ENCODE measurements at regions not wholly inside any gene's neighbourhood (a gene's known extent, or its start where the extent isn't known, plus 50 kb on each side); places are given as distances from the start of the nearest gene placed in this dataset.

DNA sequence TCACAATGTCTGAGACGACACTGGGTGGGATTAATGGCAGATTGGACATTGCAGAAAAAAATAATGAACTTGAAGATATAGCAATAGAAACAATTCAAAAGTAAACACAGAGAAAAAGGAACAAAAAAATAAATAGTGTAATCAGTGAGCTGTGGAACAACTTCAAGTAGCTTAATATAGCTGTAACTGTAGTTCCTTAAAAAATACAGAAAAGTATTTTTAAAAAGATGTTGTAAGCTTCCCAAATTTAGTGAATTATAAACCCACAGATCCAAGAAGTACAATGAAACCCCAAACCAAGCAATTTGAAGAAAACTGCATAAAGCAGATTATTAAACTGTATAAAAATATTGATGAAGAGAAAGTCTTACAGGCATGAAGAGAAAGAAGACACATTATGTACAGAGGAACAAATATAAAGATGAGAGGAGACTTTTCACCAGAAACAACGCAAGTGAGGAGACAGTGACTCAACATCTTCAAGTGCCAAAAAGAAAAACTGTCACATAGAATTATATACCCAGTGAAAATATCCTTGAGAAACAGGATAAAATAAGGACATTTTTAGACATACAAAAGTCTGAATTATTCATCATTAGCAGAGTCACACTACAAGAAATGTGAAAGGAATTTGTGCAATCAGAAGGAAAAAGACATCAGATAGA, 176.4 kb downstream of the NFKBIZ start:
- H2BK120ac ChIP-seq (ENCODE audit: low read depth, low read length), result no peak overlapping the region
- H2AK5ac ChIP-seq (ENCODE audit: low read length, severe bottlenecking), result no peak overlapping the region
- H3K4me2 ChIP-seq (ENCODE audit: low read length, poor library complexity, severe bottlenecking), result no peak overlapping the region
- H2BK12ac ChIP-seq (ENCODE audit: low read length in 2 of 2), result no peak overlapping the region
- H3K9me3 ChIP-seq (ENCODE audit: control insufficient read depth, low read length), result no peaks in the 10 kb centered on the region
- H3K14ac ChIP-seq (ENCODE audit: low read length in 2 of 2), result no peak overlapping the region
- WGBS, result no CpG with 5 or more reads among the region's 2 CpGs
- no peak overlapping the region for H3K9ac ChIP-seq (ENCODE audit: low read length)
- no peak overlapping the region for H3K4me3 ChIP-seq (ENCODE audit: insufficient read depth in 1 of 2, low read depth in 1 of 2, low read length in 2 of 2)
- H3K4me1 ChIP-seq (ENCODE audit: control insufficient read depth, insufficient read depth, low read depth, low read length), result no peaks in the 10 kb centered on the region
- DNase-seq, result no peak
- H3K27me3 ChIP-seq (ENCODE audit: control insufficient read depth in 1 of 2, insufficient read depth in 1 of 2, low read length in 2 of 2), result no peaks in the 10 kb centered on the region
- H3K36me3 ChIP-seq (ENCODE audit: control insufficient read depth in 1 of 2, insufficient read depth in 2 of 2, low read depth in 1 of 2, low read length in 2 of 2), result no peaks in the 10 kb centered on the region
- no peak overlapping the region for H3K4ac ChIP-seq (ENCODE audit: low read depth in 1 of 2, low read length in 2 of 2)
- no peak overlapping the region for H3K23ac ChIP-seq (ENCODE audit: low read length in 2 of 2)
- no peak overlapping the region for H3K18ac ChIP-seq (ENCODE audit: low read depth in 1 of 2, low read length in 2 of 2)
- H3K79me1 ChIP-seq (replicated peaks; ENCODE audit: low read length, poor library complexity, severe bottlenecking), result no peaks in the 10 kb centered on the region
- no peak overlapping the region for H2BK5ac ChIP-seq (ENCODE audit: low read depth, low read length, poor library complexity, severe bottlenecking)
- no peak overlapping the region for H2AFZ ChIP-seq (ENCODE audit: low read depth, low read length)
- H2BK15ac ChIP-seq (ENCODE audit: low read depth, poor library complexity, severe bottlenecking), result no peak overlapping the region
- H4K8ac ChIP-seq (ENCODE audit: low read length), result no peak overlapping the region
- H3K27ac ChIP-seq (ENCODE audit: low read length, poor library complexity, severe bottlenecking), result no peak overlapping the region
- H4K91ac ChIP-seq (ENCODE audit: low read length), result no peak overlapping the region

DNA sequence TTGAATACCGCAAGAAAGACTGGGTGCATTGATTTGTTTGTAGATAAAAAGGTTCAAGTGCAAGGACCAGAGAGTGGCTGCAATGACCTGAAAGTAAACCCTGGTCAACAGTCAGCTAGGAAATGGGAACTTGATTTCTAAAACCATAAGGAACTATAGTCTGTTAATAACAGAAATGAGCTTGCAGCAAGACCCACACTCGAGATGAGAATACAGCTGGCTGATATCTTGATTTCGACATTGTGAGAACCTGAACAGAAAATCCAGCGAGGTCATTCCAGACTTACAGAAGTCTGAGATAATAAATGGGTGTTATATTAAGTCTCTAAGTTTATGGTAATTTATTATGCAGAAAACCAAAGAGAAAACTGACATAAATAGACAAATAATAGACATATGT, 177.3 kb downstream of the NFKBIZ start:
- Histone ChIP-seq H3K36me3 (ENCODE audit: control insufficient read depth in 1 of 2, insufficient read depth in 2 of 2, low read depth in 1 of 2, low read length in 2 of 2) (no peaks in the 10 kb centered on the region), H3K14ac (ENCODE audit: low read length in 2 of 2) (no peak overlapping the region)

GRCh38 chr3:102030661-102031060, 181.3 kb downstream of the NFKBIZ start:
- 100% methylated on average over 1 of the region's 2 CpGs for WGBS
- Histone ChIP-seq H3K14ac (ENCODE audit: low read length in 2 of 2) (no peak overlapping the region), H3K4me2 (ENCODE audit: low read length, poor library complexity, severe bottlenecking) (no peak overlapping the region), H3K9ac (ENCODE audit: low read length) (no peak overlapping the region), H2AK5ac (ENCODE audit: low read length, severe bottlenecking) (no peak overlapping the region), H2BK120ac (ENCODE audit: low read depth, low read length) (no peak overlapping the region), H2AFZ (ENCODE audit: low read depth, low read length) (no peak overlapping the region), H4K91ac (ENCODE audit: low read length) (no peak overlapping the region), H3K4me3 (ENCODE audit: insufficient read depth in 1 of 2, low read depth in 1 of 2, low read length in 2 of 2) (no peak overlapping the region), H3K27me3 (ENCODE audit: control insufficient read depth in 1 of 2, insufficient read depth in 1 of 2, low read length in 2 of 2) (no peaks in the 10 kb centered on the region), H3K4ac (ENCODE audit: low read depth in 1 of 2, low read length in 2 of 2) (no peak overlapping the region), H3K4me1 (ENCODE audit: control insufficient read depth, insufficient read depth, low read depth, low read length) (no peaks in the 10 kb centered on the region), H3K18ac (ENCODE audit: low read depth in 1 of 2, low read length in 2 of 2) (no peak overlapping the region), H3K79me1 (replicated peaks; ENCODE audit: low read length, poor library complexity, severe bottlenecking) (no peaks in the 10 kb centered on the region), H3K36me3 (ENCODE audit: control insufficient read depth in 1 of 2, insufficient read depth in 2 of 2, low read depth in 1 of 2, low read length in 2 of 2) (no peaks in the 10 kb centered on the region), H2BK5ac (ENCODE audit: low read depth, low read length, poor library complexity, severe bottlenecking) (no peak overlapping the region), H4K8ac (ENCODE audit: low read length) (no peak overlapping the region), H2BK15ac (ENCODE audit: low read depth, poor library complexity, severe bottlenecking) (no peak overlapping the region), H3K9me3 (ENCODE audit: control insufficient read depth, low read length) (no peaks in the 10 kb centered on the region), H3K23ac (ENCODE audit: low read length in 2 of 2) (no peak overlapping the region), H2BK12ac (ENCODE audit: low read length in 2 of 2) (no peak overlapping the region), H3K27ac (ENCODE audit: low read length, poor library complexity, severe bottlenecking) (no peak overlapping the region)
- no peak for DNase-seq

More for the DNA sequence above, 177.3 kb downstream of the NFKBIZ start:
- DNase-seq, result no peak
- Histone ChIP-seq H4K8ac (ENCODE audit: low read length) (no peak overlapping the region), H2AK5ac (ENCODE audit: low read length, severe bottlenecking) (no peak overlapping the region), H3K4me1 (ENCODE audit: control insufficient read depth, insufficient read depth, low read depth, low read length) (no peaks in the 10 kb centered on the region), H3K9ac (ENCODE audit: low read length) (no peak overlapping the region), H3K18ac (ENCODE audit: low read depth in 1 of 2, low read length in 2 of 2) (no peak overlapping the region), H3K27me3 (ENCODE audit: control insufficient read depth in 1 of 2, insufficient read depth in 1 of 2, low read length in 2 of 2) (no peaks in the 10 kb centered on the region), H2AFZ (ENCODE audit: low read depth, low read length) (no peak overlapping the region), H3K9me3 (ENCODE audit: control insufficient read depth, low read length) (no peaks in the 10 kb centered on the region), H2BK5ac (ENCODE audit: low read depth, low read length, poor library complexity, severe bottlenecking) (no peak overlapping the region), H2BK15ac (ENCODE audit: low read depth, poor library complexity, severe bottlenecking) (no peak overlapping the region), H3K79me1 (replicated peaks; ENCODE audit: low read length, poor library complexity, severe bottlenecking) (no peaks in the 10 kb centered on the region), H3K23ac (ENCODE audit: low read length in 2 of 2) (no peak overlapping the region), H2BK120ac (ENCODE audit: low read depth, low read length) (no peak overlapping the region), H3K4me3 (ENCODE audit: insufficient read depth in 1 of 2, low read depth in 1 of 2, low read length in 2 of 2) (no peak overlapping the region), H3K4me2 (ENCODE audit: low read length, poor library complexity, severe bottlenecking) (no peak overlapping the region), H4K91ac (ENCODE audit: low read length) (no peak overlapping the region), H3K27ac (ENCODE audit: low read length, poor library complexity, severe bottlenecking) (no peak overlapping the region), H2BK12ac (ENCODE audit: low read length in 2 of 2) (no peak overlapping the region), H3K4ac (ENCODE audit: low read depth in 1 of 2, low read length in 2 of 2) (no peak overlapping the region)
- WGBS, result 95% methylated on average over 4 of the region's 4 CpGs

DNA sequence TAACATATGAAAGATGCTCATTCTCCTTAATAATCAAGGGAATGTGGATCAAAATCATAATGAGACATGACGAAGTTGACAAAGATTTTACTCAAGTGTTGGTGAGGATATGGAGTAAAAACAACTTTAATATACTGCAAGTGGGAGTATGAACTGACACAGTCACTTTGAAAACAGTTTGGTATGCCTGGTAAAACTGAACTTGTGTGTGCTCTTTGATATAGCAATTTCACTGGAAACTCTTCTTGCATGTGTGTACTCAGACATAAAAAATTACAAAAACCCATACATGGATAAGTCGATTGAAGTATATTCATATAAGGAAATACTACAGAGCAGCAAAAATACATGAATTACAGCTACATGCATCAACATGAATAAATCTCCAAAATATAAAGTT, 182.5 kb downstream of the NFKBIZ start:
- H2BK15ac ChIP-seq (ENCODE audit: low read depth, poor library complexity, severe bottlenecking), result no peak overlapping the region
- H3K4me3 ChIP-seq (ENCODE audit: insufficient read depth in 1 of 2, low read depth in 1 of 2, low read length in 2 of 2), result no peak overlapping the region
- no peak overlapping the region for H3K18ac ChIP-seq (ENCODE audit: low read depth in 1 of 2, low read length in 2 of 2)
- H2BK5ac ChIP-seq (ENCODE audit: low read depth, low read length, poor library complexity, severe bottlenecking), result no peak overlapping the region
- H3K79me1 ChIP-seq (replicated peaks; ENCODE audit: low read length, poor library complexity, severe bottlenecking), result no peaks in the 10 kb centered on the region
- 100% methylated on average over 1 of the region's 2 CpGs for WGBS
- no peaks in the 10 kb centered on the region for H3K4me1 ChIP-seq (ENCODE audit: control insufficient read depth, insufficient read depth, low read depth, low read length)
- H2AFZ ChIP-seq (ENCODE audit: low read depth, low read length), result no peak overlapping the region
- DNase-seq, result no peak
- H3K4ac ChIP-seq (ENCODE audit: low read depth in 1 of 2, low read length in 2 of 2), result no peak overlapping the region
- no peaks in the 10 kb centered on the region for H3K36me3 ChIP-seq (ENCODE audit: control insufficient read depth in 1 of 2, insufficient read depth in 2 of 2, low read depth in 1 of 2, low read length in 2 of 2)
- H3K4me2 ChIP-seq (ENCODE audit: low read length, poor library complexity, severe bottlenecking), result no peak overlapping the region
- no peak overlapping the region for H4K8ac ChIP-seq (ENCODE audit: low read length)
- H3K9me3 ChIP-seq (ENCODE audit: control insufficient read depth, low read length), result no peaks in the 10 kb centered on the region
- no peak overlapping the region for H3K23ac ChIP-seq (ENCODE audit: low read length in 2 of 2)
- H3K14ac ChIP-seq (ENCODE audit: low read length in 2 of 2), result no peak overlapping the region
- H3K9ac ChIP-seq (ENCODE audit: low read length), result no peak overlapping the region
- no peak overlapping the region for H3K27ac ChIP-seq (ENCODE audit: low read length, poor library complexity, severe bottlenecking)
- no peak overlapping the region for H4K91ac ChIP-seq (ENCODE audit: low read length)
- no peaks in the 10 kb centered on the region for H3K27me3 ChIP-seq (ENCODE audit: control insufficient read depth in 1 of 2, insufficient read depth in 1 of 2, low read length in 2 of 2)
- no peak overlapping the region for H2AK5ac ChIP-seq (ENCODE audit: low read length, severe bottlenecking)
- no peak overlapping the region for H2BK12ac ChIP-seq (ENCODE audit: low read length in 2 of 2)
- H2BK120ac ChIP-seq (ENCODE audit: low read depth, low read length), result no peak overlapping the region

All from mesenchymal stem cell (in vitro differentiated cells and primary cell).